A549 (cell line): ENCODE measurements at regions not wholly inside any gene's neighbourhood (a gene's known extent, or its start where the extent isn't known, plus 50 kb on each side); places are given as distances from the start of the nearest gene placed in this dataset.

Experiments used
- CEBPB ChIP-seq, 2 experiments: fragments of >200 bp in 1 of 2; sonication (Bioruptor Twin) in 1 of 2; formaldehyde crosslinking in 1 of 2; IDR thresholded peaks; 2 replicates each; pipeline ENCODE4 v1.6.1; 2012 to 2016
- CHD4 ChIP-seq: fragments of 200-600 bp; sonication (generic); IDR thresholded peaks from 2 replicates; pipeline ENCODE4 v1.6.1; 2016; ENCODE audit warnings: antibody characterized with exemption, mild to moderate bottlenecking, borderline replicate concordance
- ESRRA ChIP-seq: fragments of 150-350 bp; IDR thresholded peaks from 2 replicates; pipeline ENCODE4 v1.6.1; 2014; ENCODE audit warnings: mild to moderate bottlenecking, low read length, borderline replicate concordance
- NFE2L2 ChIP-seq: fragments of 150-350 bp; conservative IDR thresholded peaks from 2 replicates; pipeline ENCODE4 v1.6.1; 2014; ENCODE audit warnings: low read length
- POLR2A ChIP-seq: IDR thresholded peaks from 2 replicates; pipeline ENCODE4 v1.6.1; 2012; ENCODE audit warnings: mild to moderate bottlenecking, low read length
- RAD21 ChIP-seq, 2 experiments: fragments of >200 bp in 1 of 2; sonication (Bioruptor Twin) in 1 of 2; formaldehyde crosslinking in 1 of 2; IDR thresholded peaks in 1 of 2; conservative IDR thresholded peaks in 1 of 2; 2 replicates in 1 of 2; 3 replicates in 1 of 2; pipeline ENCODE4 v1.6.1; 2012 to 2018; ENCODE audit warnings: inconsistent platforms in 1 of 2
- RFX5 ChIP-seq: fragments of 450-650 bp; IDR thresholded peaks from 2 replicates; pipeline ENCODE4 v1.7.1; 2014; ENCODE audit warnings: antibody characterized with exemption, mild to moderate bottlenecking, moderate library complexity
- TF ChIP-seq, protein P1 (sequence below): fragments of >200 bp; sonication (Bioruptor Twin); formaldehyde crosslinking; IDR thresholded peaks from 3 replicates; pipeline ENCODE4 v1.5.1; 2016
- TF ChIP-seq, protein P2 (sequence below): fragments of 250-450 bp; sonication (Bioruptor Pico); IDR thresholded peaks from 2 replicates; pipeline ENCODE4 v1.5.0; 2021; ENCODE audit warnings: mild to moderate bottlenecking, moderate library complexity, borderline replicate concordance
- TF ChIP-seq, protein P3 (sequence below): fragments of >200 bp; sonication (Bioruptor Twin); formaldehyde crosslinking; IDR thresholded peaks from 3 replicates; pipeline ENCODE4 v1.6.1; 2016

DNA sequence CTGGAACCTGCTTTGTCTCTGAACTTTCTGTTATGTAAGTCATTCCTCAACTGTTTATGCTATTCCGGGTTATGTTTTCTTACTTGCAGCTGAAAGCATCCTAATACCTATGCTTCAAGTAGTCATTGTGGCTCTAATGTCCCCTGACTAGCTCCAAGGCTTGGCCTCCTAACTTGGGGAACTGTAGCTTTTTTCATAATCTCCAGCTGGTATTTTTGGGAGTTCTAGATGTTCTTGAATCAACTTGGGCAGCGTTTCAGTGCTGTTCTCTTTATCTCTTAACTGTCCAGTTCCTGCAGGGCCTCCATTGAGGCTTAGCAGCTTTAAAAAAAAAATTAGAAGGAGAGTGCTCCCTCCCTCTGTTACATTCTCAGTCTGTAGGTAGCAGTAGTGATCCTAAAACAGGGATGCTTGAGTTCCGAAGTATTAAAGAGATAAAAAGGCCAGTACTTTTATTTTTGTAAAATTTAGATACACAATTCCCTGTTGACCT, 100.0 kb upstream of the ACTBL2 start:
- TF ChIP-seq RAD21 (conservative IDR thresholded peaks at IDR 0.05 in 1 of 2, IDR thresholded peaks at IDR 0.05 in 1 of 2) (no peak), CEBPB (IDR thresholded peaks at IDR 0.05) (no peak), POLR2A (no peak), RFX5 (no peak), NFE2L2 (no peak), CHD4 (no peak), ESRRA (no peak)
- TF ChIP-seq, protein P1, sequence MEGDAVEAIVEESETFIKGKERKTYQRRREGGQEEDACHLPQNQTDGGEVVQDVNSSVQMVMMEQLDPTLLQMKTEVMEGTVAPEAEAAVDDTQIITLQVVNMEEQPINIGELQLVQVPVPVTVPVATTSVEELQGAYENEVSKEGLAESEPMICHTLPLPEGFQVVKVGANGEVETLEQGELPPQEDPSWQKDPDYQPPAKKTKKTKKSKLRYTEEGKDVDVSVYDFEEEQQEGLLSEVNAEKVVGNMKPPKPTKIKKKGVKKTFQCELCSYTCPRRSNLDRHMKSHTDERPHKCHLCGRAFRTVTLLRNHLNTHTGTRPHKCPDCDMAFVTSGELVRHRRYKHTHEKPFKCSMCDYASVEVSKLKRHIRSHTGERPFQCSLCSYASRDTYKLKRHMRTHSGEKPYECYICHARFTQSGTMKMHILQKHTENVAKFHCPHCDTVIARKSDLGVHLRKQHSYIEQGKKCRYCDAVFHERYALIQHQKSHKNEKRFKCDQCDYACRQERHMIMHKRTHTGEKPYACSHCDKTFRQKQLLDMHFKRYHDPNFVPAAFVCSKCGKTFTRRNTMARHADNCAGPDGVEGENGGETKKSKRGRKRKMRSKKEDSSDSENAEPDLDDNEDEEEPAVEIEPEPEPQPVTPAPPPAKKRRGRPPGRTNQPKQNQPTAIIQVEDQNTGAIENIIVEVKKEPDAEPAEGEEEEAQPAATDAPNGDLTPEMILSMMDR = no peak
- TF ChIP-seq, protein P2, sequence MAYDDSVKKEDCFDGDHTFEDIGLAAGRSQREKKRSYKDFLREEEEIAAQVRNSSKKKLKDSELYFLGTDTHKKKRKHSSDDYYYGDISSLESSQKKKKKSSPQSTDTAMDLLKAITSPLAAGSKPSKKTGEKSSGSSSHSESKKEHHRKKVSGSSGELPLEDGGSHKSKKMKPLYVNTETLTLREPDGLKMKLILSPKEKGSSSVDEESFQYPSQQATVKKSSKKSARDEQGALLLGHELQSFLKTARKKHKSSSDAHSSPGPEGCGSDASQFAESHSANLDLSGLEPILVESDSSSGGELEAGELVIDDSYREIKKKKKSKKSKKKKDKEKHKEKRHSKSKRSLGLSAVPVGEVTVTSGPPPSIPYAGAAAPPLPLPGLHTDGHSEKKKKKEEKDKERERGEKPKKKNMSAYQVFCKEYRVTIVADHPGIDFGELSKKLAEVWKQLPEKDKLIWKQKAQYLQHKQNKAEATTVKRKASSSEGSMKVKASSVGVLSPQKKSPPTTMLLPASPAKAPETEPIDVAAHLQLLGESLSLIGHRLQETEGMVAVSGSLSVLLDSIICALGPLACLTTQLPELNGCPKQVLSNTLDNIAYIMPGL (CRISPR knock-in tag) = no peak
- TF ChIP-seq, protein P3, sequence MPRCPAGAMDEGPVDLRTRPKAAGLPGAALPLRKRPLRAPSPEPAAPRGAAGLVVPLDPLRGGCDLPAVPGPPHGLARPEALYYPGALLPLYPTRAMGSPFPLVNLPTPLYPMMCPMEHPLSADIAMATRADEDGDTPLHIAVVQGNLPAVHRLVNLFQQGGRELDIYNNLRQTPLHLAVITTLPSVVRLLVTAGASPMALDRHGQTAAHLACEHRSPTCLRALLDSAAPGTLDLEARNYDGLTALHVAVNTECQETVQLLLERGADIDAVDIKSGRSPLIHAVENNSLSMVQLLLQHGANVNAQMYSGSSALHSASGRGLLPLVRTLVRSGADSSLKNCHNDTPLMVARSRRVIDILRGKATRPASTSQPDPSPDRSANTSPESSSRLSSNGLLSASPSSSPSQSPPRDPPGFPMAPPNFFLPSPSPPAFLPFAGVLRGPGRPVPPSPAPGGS = no peak
